Vagina (tissue), 2 donors: ENCODE measurements at regions not wholly inside any gene's neighbourhood (a gene's known extent, or its start where the extent isn't known, plus 50 kb on each side); places are given as distances from the start of the nearest gene placed in this dataset.
"Not testable (repeated sequence)": the region's sequence is repeated elsewhere in the genome, so short reads cannot be mapped to it uniquely, and the experiment has no call there.

ENCODE experiments used
- DNase-seq, 2 donors: peaks; one replicate each; pipeline ENCODE4 v3.0.0-alpha.2; 2017; ENCODE audit errors: extremely low spot score in 2 of 2
- H3K27ac ChIP-seq: fragments of 200-600 bp; sonication (generic); one replicate; pipeline ENCODE4 v1.5.1; 2019
- H3K27me3 ChIP-seq: fragments of 200-600 bp; sonication (generic); one replicate; pipeline ENCODE4 v1.5.1; 2019
- H3K36me3 ChIP-seq, 2 donors: fragments of 200-600 bp; sonication (generic); one replicate each; pipeline ENCODE4 v1.5.1; 2017 to 2019
- H3K4me1 ChIP-seq: fragments of 200-600 bp; sonication (generic); one replicate; pipeline ENCODE4 v1.5.1; 2019
- H3K4me3 ChIP-seq, 2 donors: fragments of 200-600 bp; sonication (generic); 1 replicate in 1 of 2; 2 replicates in 1 of 2; pipeline ENCODE4 v1.5.1; 2016 to 2019
- H3K9me3 ChIP-seq: fragments of 200-600 bp; sonication (generic); one replicate; pipeline ENCODE4 v1.5.1; 2019
- POLR2A ChIP-seq, 2 donors: fragments of 450-650 bp; IDR thresholded peaks; one replicate each; pipeline ENCODE4 v1.6.1; 2017; ENCODE audit warnings: antibody characterized with exemption in 2 of 2, mild to moderate bottlenecking in 2 of 2, moderate library complexity in 2 of 2
- POLR2AphosphoS5 ChIP-seq, 2 donors: sonication (generic); formaldehyde crosslinking; IDR thresholded peaks; one replicate each; pipeline ENCODE4 v1.9.0; 2017; ENCODE audit warnings: antibody characterized with exemption in 2 of 2, mild to moderate bottlenecking in 2 of 2, low read depth in 1 of 2; ENCODE audit not compliant: insufficient read depth in 1 of 2
- intact Hi-C: fragments of 100-400 bp; cut with DNase I; formaldehyde crosslinking; loops from one replicate; pipeline ENCODE4 v1.15.1; 2023
- TF ChIP-seq, protein P1 (sequence below), 3 experiments: fragments of 450-650 bp in 2 of 3; fragments of 200-600 bp in 1 of 3; sonication (generic) in 1 of 3; IDR thresholded peaks; one replicate each; pipeline ENCODE4 v1.5.1; 2017 to 2019; ENCODE audit warnings: antibody characterized with exemption in 3 of 3, mild to moderate bottlenecking in 2 of 3, moderate library complexity in 2 of 3

DNA sequence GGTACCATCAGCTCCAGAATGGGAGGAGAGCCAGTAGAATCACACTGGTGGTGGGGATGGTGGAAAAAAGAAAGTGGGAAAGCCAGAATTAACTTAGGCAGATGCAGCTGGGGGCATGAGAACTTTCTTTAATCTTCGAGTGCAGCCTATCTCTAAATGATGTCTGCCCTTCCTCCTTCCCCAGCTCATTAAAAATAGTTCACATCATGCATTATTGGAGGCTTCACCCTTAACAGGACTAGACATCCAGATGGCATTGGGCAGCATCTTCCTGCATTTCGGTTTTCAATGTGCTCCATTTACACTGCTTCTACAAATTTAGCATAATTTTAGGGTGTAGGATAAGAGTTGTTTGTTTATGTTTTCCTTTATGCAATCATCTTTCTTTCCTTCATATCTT, 272.8 kb downstream of the COG6 start:
- H3K4me3 ChIP-seq: no peak overlapping the region
- H3K27me3 ChIP-seq: no peaks in the 10 kb centered on the region
- no peaks in the 10 kb centered on the region for H3K36me3 ChIP-seq
- intact Hi-C loops: no loop called here
- TF ChIP-seq POLR2A (IDR thresholded peaks at IDR 0.05) (no peak), POLR2AphosphoS5 (IDR thresholded peaks at IDR 0.05; ENCODE audit: insufficient read depth in 1 of 2, low read depth in 1 of 2) (no peak)
- TF ChIP-seq, protein P1, sequence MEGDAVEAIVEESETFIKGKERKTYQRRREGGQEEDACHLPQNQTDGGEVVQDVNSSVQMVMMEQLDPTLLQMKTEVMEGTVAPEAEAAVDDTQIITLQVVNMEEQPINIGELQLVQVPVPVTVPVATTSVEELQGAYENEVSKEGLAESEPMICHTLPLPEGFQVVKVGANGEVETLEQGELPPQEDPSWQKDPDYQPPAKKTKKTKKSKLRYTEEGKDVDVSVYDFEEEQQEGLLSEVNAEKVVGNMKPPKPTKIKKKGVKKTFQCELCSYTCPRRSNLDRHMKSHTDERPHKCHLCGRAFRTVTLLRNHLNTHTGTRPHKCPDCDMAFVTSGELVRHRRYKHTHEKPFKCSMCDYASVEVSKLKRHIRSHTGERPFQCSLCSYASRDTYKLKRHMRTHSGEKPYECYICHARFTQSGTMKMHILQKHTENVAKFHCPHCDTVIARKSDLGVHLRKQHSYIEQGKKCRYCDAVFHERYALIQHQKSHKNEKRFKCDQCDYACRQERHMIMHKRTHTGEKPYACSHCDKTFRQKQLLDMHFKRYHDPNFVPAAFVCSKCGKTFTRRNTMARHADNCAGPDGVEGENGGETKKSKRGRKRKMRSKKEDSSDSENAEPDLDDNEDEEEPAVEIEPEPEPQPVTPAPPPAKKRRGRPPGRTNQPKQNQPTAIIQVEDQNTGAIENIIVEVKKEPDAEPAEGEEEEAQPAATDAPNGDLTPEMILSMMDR (IDR thresholded peaks at IDR 0.05): no peak
- DNase-seq: no peak
- H3K4me1 ChIP-seq: no peaks in the 10 kb centered on the region
- no peak overlapping the region for H3K27ac ChIP-seq
- no peaks in the 10 kb centered on the region for H3K9me3 ChIP-seq

DNA sequence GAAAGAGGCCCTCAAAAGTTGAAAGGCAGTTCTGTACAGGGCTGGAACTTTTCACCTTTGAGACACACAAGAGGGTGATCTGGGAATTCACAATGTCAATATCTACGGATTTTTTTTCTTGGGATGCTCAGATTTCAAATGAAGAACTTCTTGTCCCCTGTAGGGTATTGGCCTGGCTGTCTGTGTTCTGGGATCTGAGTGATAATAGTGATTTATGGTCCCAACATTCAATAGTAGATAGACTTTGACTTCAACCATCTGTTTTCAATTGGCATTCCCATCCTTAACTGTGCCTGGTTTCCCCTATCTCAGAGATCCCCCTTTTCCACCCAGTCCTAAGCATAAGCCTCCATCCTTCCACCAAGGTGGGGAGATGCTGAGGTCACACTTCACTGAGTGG, 274.1 kb downstream of the COG6 start:
- no peaks in the 10 kb centered on the region for H3K4me1 ChIP-seq
- no peaks in the 10 kb centered on the region for H3K9me3 ChIP-seq
- H3K27me3 ChIP-seq: no peaks in the 10 kb centered on the region
- intact Hi-C loops: no loop called here
- H3K27ac ChIP-seq: no peak overlapping the region
- TF ChIP-seq POLR2AphosphoS5 (IDR thresholded peaks at IDR 0.05; ENCODE audit: insufficient read depth in 1 of 2, low read depth in 1 of 2) (no peak), POLR2A (IDR thresholded peaks at IDR 0.05) (no peak)
- TF ChIP-seq, protein P1 (IDR thresholded peaks at IDR 0.05): no peak
- no peaks in the 10 kb centered on the region for H3K36me3 ChIP-seq
- no peak for DNase-seq
- no peak overlapping the region for H3K4me3 ChIP-seq

DNA sequence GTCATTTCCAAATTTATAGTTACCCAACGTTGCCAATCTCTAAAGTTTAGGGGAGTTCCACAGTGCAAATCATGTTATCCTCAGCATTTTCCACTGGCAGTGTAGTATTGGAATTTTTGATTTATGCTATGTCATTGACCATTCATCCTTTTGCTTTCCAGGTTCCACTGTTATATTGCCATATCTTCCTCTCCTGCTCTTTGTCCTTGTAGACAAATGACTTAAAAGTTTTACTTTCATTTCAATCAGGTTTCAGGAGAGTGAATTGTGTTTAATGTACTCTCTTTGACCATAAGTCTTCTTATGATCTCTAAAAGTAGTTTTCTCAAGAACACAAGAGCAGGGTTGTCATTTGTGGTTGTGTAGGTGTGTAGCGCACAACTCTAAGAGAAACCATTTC, 274.6 kb downstream of the COG6 start:
- Histone ChIP-seq H3K36me3 (no peaks in the 10 kb centered on the region), H3K4me1 (no peaks in the 10 kb centered on the region), H3K4me3 (no peak overlapping the region), H3K9me3 (no peaks in the 10 kb centered on the region), H3K27ac (no peak overlapping the region), H3K27me3 (no peaks in the 10 kb centered on the region)
- no peak for DNase-seq
- TF ChIP-seq POLR2A (IDR thresholded peaks at IDR 0.05): no peak
- intact Hi-C loops: no loop called here

- Histone ChIP-seq H3K4me3 (no peak overlapping the region), H3K27ac (no peak overlapping the region), H3K36me3 (no peaks in the 10 kb centered on the region), H3K4me1 (no peaks in the 10 kb centered on the region), H3K27me3 (no peaks in the 10 kb centered on the region), H3K9me3 (no peaks in the 10 kb centered on the region)
- intact Hi-C loops: no loop called here
- DNase-seq: no peak
- TF ChIP-seq, protein P1 (IDR thresholded peaks at IDR 0.05): no peak
- TF ChIP-seq POLR2AphosphoS5 (IDR thresholded peaks at IDR 0.05; ENCODE audit: insufficient read depth in 1 of 2, low read depth in 1 of 2): no peak
- no peak for TF ChIP-seq POLR2A (IDR thresholded peaks at IDR 0.05)
Observed at GRCh38 chr13:39930544-39931444, 275.3 kb downstream of the COG6 start.

DNA sequence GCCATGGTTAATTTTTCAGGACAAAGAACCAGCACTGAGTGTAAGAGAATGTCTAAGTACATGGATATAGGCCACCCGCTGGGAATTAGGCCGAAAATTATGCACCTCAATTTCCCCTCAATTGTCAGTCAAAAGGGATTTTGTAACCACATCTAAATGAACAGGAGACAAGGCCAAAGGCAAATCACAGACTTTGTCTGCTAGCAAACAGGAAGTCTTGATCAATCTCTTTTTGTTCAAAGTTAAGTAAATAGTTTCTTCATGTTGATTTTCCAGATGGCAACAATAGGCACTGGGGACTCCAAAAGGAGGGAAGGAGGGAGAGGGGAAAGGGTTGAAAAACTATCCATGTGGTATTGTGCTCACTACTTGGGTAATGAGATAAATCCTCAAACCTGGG, 276.0 kb downstream of the COG6 start:
- DNase-seq: no peak
- no peaks in the 10 kb centered on the region for H3K36me3 ChIP-seq
- H3K27me3 ChIP-seq: no peaks in the 10 kb centered on the region
- no peaks in the 10 kb centered on the region for H3K4me1 ChIP-seq
- no peak overlapping the region for H3K4me3 ChIP-seq
- no peak overlapping the region for H3K27ac ChIP-seq
- TF ChIP-seq POLR2AphosphoS5 (IDR thresholded peaks at IDR 0.05; ENCODE audit: insufficient read depth in 1 of 2, low read depth in 1 of 2) (no peak), POLR2A (IDR thresholded peaks at IDR 0.05) (no peak)
- TF ChIP-seq, protein P1 (IDR thresholded peaks at IDR 0.05): no peak
- intact Hi-C loops: no loop called here
- H3K9me3 ChIP-seq: no peaks in the 10 kb centered on the region

GRCh38 chr13:39932514-39932913, 277.1 kb downstream of the COG6 start:
- H3K36me3 ChIP-seq, H3K27ac ChIP-seq, intact Hi-C loops, H3K4me3 ChIP-seq, DNase-seq, H3K9me3 ChIP-seq, H3K4me1 ChIP-seq, H3K27me3 ChIP-seq: not testable (repeated sequence)
